Prostate gland (tissue), 2 donors: ENCODE measurements at regions not wholly inside any gene's neighbourhood (a gene's known extent, or its start where the extent isn't known, plus 50 kb on each side); places are given as distances from the start of the nearest gene placed in this dataset.

Experiments
- POLR2A ChIP-seq: fragments of 450-650 bp; IDR thresholded peaks from one replicate; pipeline ENCODE4 v1.6.1; 2016; ENCODE audit warnings: antibody characterized with exemption, mild to moderate bottlenecking
- TF ChIP-seq, protein P1 (sequence below), 4 experiments: fragments of 200-600 bp in 2 of 4; fragments of 450-650 bp in 2 of 4; sonication (generic) in 2 of 4; IDR thresholded peaks; 1 replicate in 3 of 4; 2 replicates in 1 of 4; pipeline ENCODE4 v1.5.1; 2016 to 2019; ENCODE audit warnings: antibody characterized with exemption in 4 of 4, mild to moderate bottlenecking in 2 of 4, moderate library complexity in 2 of 4

GRCh38 chr13:97798171-97798821 lies 155.2 kb upstream of the IPO5 start:
- TF ChIP-seq POLR2A = no peak
- TF ChIP-seq, protein P1, sequence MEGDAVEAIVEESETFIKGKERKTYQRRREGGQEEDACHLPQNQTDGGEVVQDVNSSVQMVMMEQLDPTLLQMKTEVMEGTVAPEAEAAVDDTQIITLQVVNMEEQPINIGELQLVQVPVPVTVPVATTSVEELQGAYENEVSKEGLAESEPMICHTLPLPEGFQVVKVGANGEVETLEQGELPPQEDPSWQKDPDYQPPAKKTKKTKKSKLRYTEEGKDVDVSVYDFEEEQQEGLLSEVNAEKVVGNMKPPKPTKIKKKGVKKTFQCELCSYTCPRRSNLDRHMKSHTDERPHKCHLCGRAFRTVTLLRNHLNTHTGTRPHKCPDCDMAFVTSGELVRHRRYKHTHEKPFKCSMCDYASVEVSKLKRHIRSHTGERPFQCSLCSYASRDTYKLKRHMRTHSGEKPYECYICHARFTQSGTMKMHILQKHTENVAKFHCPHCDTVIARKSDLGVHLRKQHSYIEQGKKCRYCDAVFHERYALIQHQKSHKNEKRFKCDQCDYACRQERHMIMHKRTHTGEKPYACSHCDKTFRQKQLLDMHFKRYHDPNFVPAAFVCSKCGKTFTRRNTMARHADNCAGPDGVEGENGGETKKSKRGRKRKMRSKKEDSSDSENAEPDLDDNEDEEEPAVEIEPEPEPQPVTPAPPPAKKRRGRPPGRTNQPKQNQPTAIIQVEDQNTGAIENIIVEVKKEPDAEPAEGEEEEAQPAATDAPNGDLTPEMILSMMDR (IDR thresholded peaks at IDR 0.05) = no peak
